ENCODE measurements at regions not wholly inside any gene's neighbourhood (a gene's known extent, or its start where the extent isn't known, plus 50 kb on each side); places are given as distances from the start of the nearest gene placed in this dataset.

- Histone ChIP-seq H3K27me3 (ENCODE audit: control insufficient read depth, insufficient read depth, low read length) (no peaks in the 10 kb centered on the region), H3K9me3 (ENCODE audit: control insufficient read depth in 2 of 3, insufficient read depth in 1 of 3, low read length in 3 of 3) (no peaks in the 10 kb centered on the region), H3K4me1 (ENCODE audit: control insufficient read depth in 2 of 3, insufficient read depth in 2 of 3, low read depth in 1 of 3, low read length in 3 of 3) (peaks cover 0 to 10% (median 8%) of the 10 kb centered on the region in 3 donors), H3K9ac (ENCODE audit: low read length in 3 of 3) (no peak overlapping the region), H3K27ac (ENCODE audit: low read depth in 2 of 2, low read length in 2 of 2) (no peak overlapping the region), H3K4me3 (ENCODE audit: low read length in 3 of 3) (no peak overlapping the region), H3K36me3 (ENCODE audit: control insufficient read depth in 2 of 3, insufficient read depth in 3 of 3, low read length in 3 of 3) (no peaks in the 10 kb centered on the region)
- intact Hi-C loops (cut with DNase I) = no loop called here
- TF ChIP-seq CTCF (IDR thresholded peaks at IDR 0.05; ENCODE audit: borderline replicate concordance, extremely low read depth, insufficient read depth) = no peak
- DNase-seq (no peak), FAIRE-seq (no peak)
Observed at GRCh38 chr6:44657206-44657819, 269.8 kb downstream of the CDC5L start.

- intact Hi-C loops (cut with DNase I) = no loop called here
- Histone ChIP-seq H3K36me3 (ENCODE audit: control insufficient read depth in 2 of 3, insufficient read depth in 3 of 3, low read length in 3 of 3) (no peaks in the 10 kb centered on the region), H3K9ac (ENCODE audit: low read length in 3 of 3) (no peak overlapping the region), H3K27me3 (ENCODE audit: control insufficient read depth, insufficient read depth, low read length) (no peaks in the 10 kb centered on the region), H3K9me3 (ENCODE audit: control insufficient read depth in 2 of 3, insufficient read depth in 1 of 3, low read length in 3 of 3) (no peaks in the 10 kb centered on the region), H3K4me1 (ENCODE audit: control insufficient read depth in 2 of 3, insufficient read depth in 2 of 3, low read depth in 1 of 3, low read length in 3 of 3) (peaks cover 0 to 15% (median 12%) of the 10 kb centered on the region in 3 donors), H3K4me3 (ENCODE audit: low read length in 3 of 3) (no peak overlapping the region), H3K27ac (ENCODE audit: low read depth in 2 of 2, low read length in 2 of 2) (no peak overlapping the region)
- TF ChIP-seq CTCF (IDR thresholded peaks at IDR 0.05; ENCODE audit: borderline replicate concordance, extremely low read depth, insufficient read depth) = no peak
- no peak for FAIRE-seq
- no peak for DNase-seq
Observed at GRCh38 chr6:44658571-44658970, 271.1 kb downstream of the CDC5L start.

- H3K27me3 ChIP-seq (ENCODE audit: control insufficient read depth, insufficient read depth, low read length) = no peaks in the 10 kb centered on the region
- peaks cover 0 to 15% (median 9%) of the 10 kb centered on the region in 3 donors for H3K4me1 ChIP-seq (ENCODE audit: control insufficient read depth in 2 of 3, insufficient read depth in 2 of 3, low read depth in 1 of 3, low read length in 3 of 3)
- DNase-seq (no peak), FAIRE-seq (no peak)
- TF ChIP-seq CTCF (IDR thresholded peaks at IDR 0.05; ENCODE audit: borderline replicate concordance, extremely low read depth, insufficient read depth) = no peak
- no peak overlapping the region for H3K9ac ChIP-seq (ENCODE audit: low read length in 3 of 3)
- H3K9me3 ChIP-seq (ENCODE audit: control insufficient read depth in 2 of 3, insufficient read depth in 1 of 3, low read length in 3 of 3) = no peaks in the 10 kb centered on the region
- no peak overlapping the region for H3K4me3 ChIP-seq (ENCODE audit: low read length in 3 of 3)
- intact Hi-C loops (cut with DNase I) = no loop called here
- H3K36me3 ChIP-seq (ENCODE audit: control insufficient read depth in 2 of 3, insufficient read depth in 3 of 3, low read length in 3 of 3) = no peaks in the 10 kb centered on the region
- H3K27ac ChIP-seq (ENCODE audit: low read depth in 2 of 2, low read length in 2 of 2) = no peak overlapping the region
Observed at GRCh38 chr6:44659726-44660125, 272.2 kb downstream of the CDC5L start.

Measured in kidney (tissue), 13 donors.